HG03103 (cell line): ENCODE measurements at regions not wholly inside any gene's neighbourhood (a gene's known extent, or its start where the extent isn't known, plus 50 kb on each side); places are given as distances from the start of the nearest gene placed in this dataset.

Experiments used
- ATAC-seq: cut with Tn5 transposase; IDR thresholded peaks from one replicate; pipeline ENCODE4 v1.9.1; 2021; ENCODE audit warnings: low read depth; ENCODE audit not compliant: unreplicated experiment

GRCh38 chr2:67945056-67945455 lies 117.7 kb downstream of the C1D start:
- ATAC-seq = no peak

- ATAC-seq = no peak
Measured at GRCh38 chr2:67945940-67946339, 116.9 kb downstream of the C1D start.

DNA sequence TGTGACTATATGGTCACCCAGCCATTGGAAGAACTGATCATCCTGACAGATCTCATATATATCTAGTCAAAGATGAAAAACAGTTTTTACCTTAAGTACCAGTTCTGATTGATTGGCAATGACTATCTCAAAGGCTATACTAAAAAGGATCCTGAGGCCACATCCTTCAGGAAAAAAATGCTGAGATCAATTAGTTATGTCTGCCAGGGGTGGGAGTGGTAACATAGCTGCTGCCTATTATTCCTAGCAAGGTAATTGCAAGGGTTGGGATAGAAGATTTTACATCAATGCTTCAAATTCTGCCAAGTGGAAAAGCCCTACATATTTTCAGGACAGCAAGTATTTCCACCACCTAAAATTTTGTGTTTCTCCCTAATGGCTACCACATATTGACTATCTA lies 114.7 kb downstream of the C1D start:
- no peak for ATAC-seq

DNA sequence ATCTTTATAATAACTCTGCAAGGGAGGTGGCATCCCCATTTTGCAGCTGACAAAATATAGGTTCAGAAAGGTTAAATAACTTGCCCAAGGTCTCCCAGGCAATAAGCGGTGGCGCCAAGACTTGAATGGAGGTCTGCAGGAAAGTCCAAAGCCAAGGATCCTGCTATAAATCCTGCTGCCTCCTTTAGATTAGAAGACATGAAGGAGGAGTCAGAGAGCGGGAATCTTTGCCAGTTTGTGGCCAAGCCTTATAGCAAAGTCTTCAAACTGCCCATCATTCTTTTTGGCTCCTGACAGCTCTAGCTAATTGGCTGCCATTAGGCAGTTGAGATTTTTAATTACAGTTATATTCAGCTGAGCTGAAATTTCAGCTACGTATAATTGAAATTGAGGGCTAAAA lies 114.3 kb downstream of the C1D start:
- no peak for ATAC-seq

DNA sequence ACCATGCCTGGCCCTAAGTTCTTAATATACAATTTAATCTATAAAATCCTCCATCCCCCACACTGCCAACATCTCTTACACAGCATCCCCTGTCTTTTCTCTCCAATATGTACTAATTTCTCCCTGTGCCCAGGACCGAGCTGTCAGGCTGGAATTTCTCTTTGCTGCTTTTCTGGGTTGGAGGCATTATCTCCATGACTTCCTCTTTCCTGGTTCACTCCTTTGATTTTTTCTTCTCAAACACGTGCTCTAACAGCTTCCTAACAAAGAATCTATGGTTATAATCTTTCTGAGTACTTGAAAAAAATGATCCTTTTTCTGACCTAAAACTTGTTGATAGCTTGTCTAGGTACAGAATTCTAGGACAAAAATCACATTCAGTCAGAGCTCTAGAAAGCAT lies 112.8 kb downstream of the C1D start:
- ATAC-seq = no peak

GRCh38 chr2:67950919-67951318 lies 111.9 kb downstream of the C1D start:
- no peak for ATAC-seq

- ATAC-seq = peak; percentile 52
Measured at GRCh38 chr2:67952066-67952465, 110.7 kb downstream of the C1D start.

DNA sequence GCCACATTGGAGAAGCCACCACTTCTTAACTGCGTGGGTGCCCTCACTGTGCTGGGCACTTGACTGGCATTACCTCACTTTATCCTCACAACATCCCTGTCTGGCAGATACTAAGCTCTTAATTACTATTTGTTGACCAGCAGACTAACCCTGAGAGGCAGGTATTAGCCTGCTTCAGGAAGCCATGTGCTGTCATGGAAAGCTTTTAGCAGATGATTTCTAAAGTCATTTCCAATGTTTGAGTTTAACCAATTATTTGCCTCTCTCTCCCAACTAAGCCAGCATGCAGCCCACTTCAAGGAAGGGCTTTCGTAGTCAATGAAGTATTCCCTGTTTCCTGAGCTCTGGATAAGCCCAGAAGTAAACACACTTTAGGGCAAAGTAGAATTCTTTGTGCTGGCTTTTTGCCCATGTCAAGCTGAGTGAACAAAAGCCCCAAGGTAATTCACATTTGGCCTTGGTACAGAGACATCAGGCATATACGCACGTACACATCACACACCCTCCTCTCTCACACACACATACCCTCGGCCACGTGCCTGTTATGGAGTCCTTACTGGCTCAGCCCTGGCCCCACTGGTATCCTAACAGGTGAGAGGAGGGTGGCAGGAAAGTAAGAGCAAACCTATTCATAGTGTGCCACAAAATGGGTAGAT lies 108.6 kb downstream of the C1D start:
- no peak for ATAC-seq

- ATAC-seq = no peak
Measured at GRCh38 chr2:67955748-67956603, 106.8 kb downstream of the C1D start.

GRCh38 chr2:67965246-67965645 lies 97.6 kb downstream of the C1D start:
- no peak for ATAC-seq

- ATAC-seq = no peak
Measured at GRCh38 chr2:67970071-67970470, 92.7 kb downstream of the C1D start.

GRCh38 chr2:67970542-67970941 lies 92.3 kb downstream of the C1D start:
- ATAC-seq = no peak

DNA sequence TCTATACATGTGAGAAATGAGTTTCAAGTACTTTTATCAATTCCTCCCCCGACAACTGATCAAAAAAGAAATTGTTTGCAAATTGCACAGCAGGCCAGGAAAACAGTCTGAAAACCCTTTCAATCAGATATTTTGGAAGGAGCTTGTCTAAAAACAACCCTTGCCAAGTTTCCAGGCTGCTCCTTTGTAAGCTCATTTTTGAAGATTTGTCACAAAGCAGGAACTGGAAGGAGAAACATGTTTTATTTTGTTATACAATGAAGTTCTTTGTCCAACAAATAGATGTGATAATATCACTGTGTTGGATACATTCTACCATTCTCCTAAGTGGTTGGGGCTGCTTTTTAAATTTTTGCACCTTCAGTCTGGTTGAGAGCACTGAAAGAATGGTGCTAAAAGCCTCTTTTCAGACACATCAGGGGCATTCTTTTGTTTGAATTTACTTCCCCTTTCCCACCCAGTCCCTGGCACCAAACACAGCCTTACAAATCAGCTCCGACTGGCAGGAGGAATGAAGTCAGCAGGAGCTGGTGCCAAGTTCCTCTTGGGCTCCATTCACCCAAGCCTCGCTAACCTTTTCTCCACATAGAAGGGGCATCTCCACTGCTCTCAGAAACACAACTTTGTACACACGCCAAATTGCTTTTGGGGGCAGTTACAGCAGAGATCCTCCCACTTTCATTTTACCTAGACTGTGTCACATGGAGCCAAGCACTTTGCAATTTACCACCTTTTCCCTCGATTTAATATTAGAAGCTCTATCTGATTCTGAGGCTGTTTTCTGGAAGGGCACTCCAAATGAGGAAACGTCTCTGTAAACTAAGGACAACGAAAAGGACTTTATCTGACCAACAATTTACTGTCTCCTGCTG lies 88.0 kb downstream of the C1D start:
- ATAC-seq = no peak

DNA sequence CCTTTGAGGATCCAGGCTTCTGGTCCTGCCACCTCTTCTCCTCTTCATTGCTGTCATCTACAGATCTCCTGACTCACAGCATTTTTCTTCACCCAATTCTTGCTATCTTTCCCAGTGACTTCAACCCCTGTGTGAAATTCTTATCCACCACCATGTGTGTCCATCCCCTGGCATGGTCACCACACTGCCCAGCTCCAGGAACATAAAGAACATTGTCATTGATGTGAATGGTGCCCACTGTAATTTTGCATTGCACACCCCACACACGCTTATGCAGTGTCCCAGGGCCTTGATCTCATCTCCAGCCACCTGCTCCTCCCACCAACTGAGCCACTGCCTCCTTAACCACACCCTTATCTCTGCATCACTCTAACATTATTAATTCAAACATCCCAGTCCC lies 85.3 kb downstream of the C1D start:
- ATAC-seq = no peak

DNA sequence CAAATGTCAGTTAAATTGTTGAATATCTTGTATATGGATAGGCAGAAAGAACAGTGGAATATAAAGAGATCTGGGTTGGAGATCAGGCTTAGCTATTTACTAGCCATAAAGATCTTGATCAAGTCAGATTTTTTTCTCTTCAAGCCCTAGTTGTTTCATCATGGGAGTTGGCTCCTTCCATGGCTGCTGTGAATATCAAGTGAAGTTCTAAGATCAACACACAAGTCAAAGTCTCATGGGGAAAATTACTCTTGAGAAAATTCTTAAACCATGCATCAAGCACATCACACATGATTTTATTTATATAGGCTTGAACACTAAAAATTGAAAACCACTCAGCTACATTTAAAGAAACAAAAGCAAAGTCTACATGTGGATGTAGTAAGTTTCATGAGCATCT lies 79.8 kb downstream of the C1D start:
- no peak for ATAC-seq

- no peak for ATAC-seq
Measured at GRCh38 chr2:67984600-67984999, 78.2 kb downstream of the C1D start.

GRCh38 chr2:67985586-67985985 lies 77.2 kb downstream of the C1D start:
- no peak for ATAC-seq

GRCh38 chr2:67986258-67986657 lies 76.5 kb downstream of the C1D start:
- ATAC-seq = no peak
